ENCODE measurements at regions not wholly inside any gene's neighbourhood (a gene's known extent, or its start where the extent isn't known, plus 50 kb on each side); places are given as distances from the start of the nearest gene placed in this dataset.

DNA sequence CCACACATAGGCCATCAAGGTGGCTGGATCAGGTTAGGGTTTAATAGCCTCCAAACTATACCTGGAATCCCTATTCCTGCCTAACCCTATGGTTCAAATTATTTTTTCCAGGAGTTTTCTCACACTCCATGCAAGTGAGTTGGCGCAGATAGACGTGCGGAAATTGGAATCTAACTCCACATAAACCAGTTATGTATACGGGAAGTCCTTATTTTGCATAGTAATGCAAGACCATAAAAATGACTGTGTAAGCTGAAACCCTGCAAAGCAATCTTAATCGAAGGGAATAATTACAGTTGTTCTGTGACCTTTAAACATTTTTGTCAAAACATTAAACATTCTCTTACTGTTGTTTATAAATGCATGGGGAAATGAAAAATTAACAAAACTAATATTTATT, 200.1 kb upstream of the SIX2 start:
- TF ChIP-seq EZH2 (IDR thresholded peaks at IDR 0.05) = no peak
- TF ChIP-seq POLR2AphosphoS5 (IDR thresholded peaks at IDR 0.05; ENCODE audit: borderline replicate concordance, low read depth, low read length) = no peak
